Heart right ventricle (tissue), 16 donors: ENCODE measurements at regions not wholly inside any gene's neighbourhood (a gene's known extent, or its start where the extent isn't known, plus 50 kb on each side); places are given as distances from the start of the nearest gene placed in this dataset.
"Not testable (repeated sequence)": the region's sequence is repeated elsewhere in the genome, so short reads cannot be mapped to it uniquely, and the experiment has no call there.

ENCODE experiments used
- ATAC-seq, 8 donors: fragments of 200-7000 bp; cut with Tn5 transposase; one replicate each; pipeline ENCODE4 v1.9.1; 2020; ENCODE audit warnings: mild to moderate bottlenecking in 8 of 8, moderate library complexity in 8 of 8, moderate number of reproducible peaks in 1 of 8
- DNase-seq, 2 donors: peaks; one replicate each; pipeline ENCODE4 v3.0.0-alpha.2; 2020
- H3K27ac ChIP-seq, 10 donors: fragments of 200-600 bp; sonication (generic) in 2 of 10; one replicate each; pipeline versions ENCODE4 v1.5.0 to v1.8.0; 2020 to 2022; ENCODE audit warnings: mild to moderate bottlenecking in 3 of 10
- H3K27me3 ChIP-seq, 7 donors: fragments of 200-600 bp; one replicate each; pipeline ENCODE4 v1.8.0; 2021 to 2022; ENCODE audit warnings: mild to moderate bottlenecking in 2 of 7
- H3K36me3 ChIP-seq, 9 donors: fragments of 200-600 bp; sonication (generic) in 1 of 9; one replicate each; pipeline versions ENCODE4 v1.5.0 to v1.8.0; 2020 to 2022; ENCODE audit warnings: mild to moderate bottlenecking in 2 of 9
- H3K4me1 ChIP-seq, 9 donors: fragments of 200-600 bp; sonication (generic) in 1 of 9; one replicate each; pipeline versions ENCODE4 v1.5.0 to v1.8.0; 2020 to 2022; ENCODE audit warnings: mild to moderate bottlenecking in 4 of 9
- H3K4me3 ChIP-seq, 10 donors: fragments of 200-600 bp; sonication (generic) in 2 of 10; one replicate each; pipeline versions ENCODE4 v1.5.0 to v1.8.0; 2020 to 2022; ENCODE audit warnings: mild to moderate bottlenecking in 7 of 10, moderate library complexity in 2 of 10
- H3K9me3 ChIP-seq, 11 donors: fragments of 200-600 bp in 10 of 11; sonication (generic) in 2 of 11; one replicate each; pipeline versions ENCODE4 v1.5.0 to v1.8.0; 2013 to 2022; ENCODE audit warnings: mild to moderate bottlenecking in 2 of 11, control low read depth in 1 of 11, moderate library complexity in 1 of 11
- WGBS, 2 donors: extraction: QIAGEN DNeasy Blood & Tissue Kit; methylation state at CpG; one replicate each; pipeline ENCODE4 v1.1.7; 2013; ENCODE audit warnings: inconsistent platforms in 1 of 2; 5-methylcytosine and 5-hydroxymethylcytosine counted together
- intact Hi-C, 10 donors: fragments of 100-400 bp; cut with DNase I; formaldehyde crosslinking; loops; one replicate each; pipeline versions ENCODE4 v1.11.1 to v1.14.2; 2022
- TF ChIP-seq, protein P1 (sequence below), 9 donors: fragments of 200-600 bp; sonication (generic) in 2 of 9; IDR thresholded peaks; one replicate each; pipeline versions ENCODE4 v1.5.0 to v1.8.0; 2021 to 2022; ENCODE audit warnings: antibody characterized with exemption in 9 of 9, mild to moderate bottlenecking in 5 of 9, moderate library complexity in 1 of 9
- donor health status: Arrhythmogenic right ventricular cardiomyopathy.
- donor health status: ischemic (EF 13 %, LVEDD 7.1; RV severe dilation, severe dysfunction).
- donor health status: healthy with polysubstance abuse.
- donor health status: DM: no; HTN: yes; CAD: no.
- donor health status: DM: no; HTN: no; CAD: no.
- donor health status: ischemic (EF 25% LVEDD 6.9; RV normal size, moderate dysfunction).
- donor health status: ischemic (EF 25% LVEDD 5.7; RV mildly dilated, moderate dysfunction).
- donor health status: healthy.
- donor health status: DM: yes; HTN: yes; CAD: no.
- donor health status: Ischemic cardiomyopathy.
- donor health status: ischemic (EF 35%, LVEDD 5.7; RV mildly dilated, moderate dysfunction).
- donor health status: nonischemic (EF 11% LVEDD 7.7; RV severe dilation, severe dysfunction).
- donor health status: DM: yes; HTN: yes; CAD: no.
- donor health status: PGD.
- donor health status: ischemic (EF 29% LVEDD 5.4; RV normal size, mild dysfunction).
- donor health status: nonischemic (EF 23%, LVEDD 6.1; RV moderate dilation, normal function).

DNA sequence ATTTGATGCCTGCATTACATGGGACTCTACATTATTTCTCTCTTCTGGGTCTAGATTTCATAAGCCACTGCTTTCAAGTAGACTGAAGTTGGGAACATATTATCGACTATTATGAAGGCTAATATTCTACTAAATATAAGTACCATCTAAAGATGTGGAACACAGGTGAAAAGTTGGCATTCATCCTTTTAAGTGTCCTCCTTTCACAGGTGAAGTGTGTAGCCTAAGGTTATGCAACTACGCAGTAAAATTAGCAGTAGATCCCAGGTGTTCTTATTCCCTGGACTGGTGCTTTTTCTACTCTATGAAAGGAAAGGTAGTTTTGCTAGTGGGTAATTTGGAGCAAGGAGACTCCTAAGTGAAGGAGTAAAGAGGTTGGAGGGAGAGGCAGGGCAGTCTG, 88.2 kb upstream of the DPP10 start:
- H3K36me3 ChIP-seq = no peaks in the 10 kb centered on the region
- H3K4me3 ChIP-seq = no peak overlapping the region
- DNase-seq (no peak), ATAC-seq (no peak)
- TF ChIP-seq, protein P1, sequence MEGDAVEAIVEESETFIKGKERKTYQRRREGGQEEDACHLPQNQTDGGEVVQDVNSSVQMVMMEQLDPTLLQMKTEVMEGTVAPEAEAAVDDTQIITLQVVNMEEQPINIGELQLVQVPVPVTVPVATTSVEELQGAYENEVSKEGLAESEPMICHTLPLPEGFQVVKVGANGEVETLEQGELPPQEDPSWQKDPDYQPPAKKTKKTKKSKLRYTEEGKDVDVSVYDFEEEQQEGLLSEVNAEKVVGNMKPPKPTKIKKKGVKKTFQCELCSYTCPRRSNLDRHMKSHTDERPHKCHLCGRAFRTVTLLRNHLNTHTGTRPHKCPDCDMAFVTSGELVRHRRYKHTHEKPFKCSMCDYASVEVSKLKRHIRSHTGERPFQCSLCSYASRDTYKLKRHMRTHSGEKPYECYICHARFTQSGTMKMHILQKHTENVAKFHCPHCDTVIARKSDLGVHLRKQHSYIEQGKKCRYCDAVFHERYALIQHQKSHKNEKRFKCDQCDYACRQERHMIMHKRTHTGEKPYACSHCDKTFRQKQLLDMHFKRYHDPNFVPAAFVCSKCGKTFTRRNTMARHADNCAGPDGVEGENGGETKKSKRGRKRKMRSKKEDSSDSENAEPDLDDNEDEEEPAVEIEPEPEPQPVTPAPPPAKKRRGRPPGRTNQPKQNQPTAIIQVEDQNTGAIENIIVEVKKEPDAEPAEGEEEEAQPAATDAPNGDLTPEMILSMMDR (IDR thresholded peaks at IDR 0.05) = no peak
- H3K27me3 ChIP-seq = peaks cover 0 to 2% (median 0%) of the 10 kb centered on the region in 7 donors
- H3K27ac ChIP-seq = no peak overlapping the region
- H3K9me3 ChIP-seq = peaks cover 0 to 6% (median 0%) of the 10 kb centered on the region in 11 donors
- intact Hi-C loops = no loop called here
- 93 to 97% methylated on average over 2 of the region's 2 CpGs for whole genome bisulfite sequencing, 2 donors
- H3K4me1 ChIP-seq = no peaks in the 10 kb centered on the region

DNA sequence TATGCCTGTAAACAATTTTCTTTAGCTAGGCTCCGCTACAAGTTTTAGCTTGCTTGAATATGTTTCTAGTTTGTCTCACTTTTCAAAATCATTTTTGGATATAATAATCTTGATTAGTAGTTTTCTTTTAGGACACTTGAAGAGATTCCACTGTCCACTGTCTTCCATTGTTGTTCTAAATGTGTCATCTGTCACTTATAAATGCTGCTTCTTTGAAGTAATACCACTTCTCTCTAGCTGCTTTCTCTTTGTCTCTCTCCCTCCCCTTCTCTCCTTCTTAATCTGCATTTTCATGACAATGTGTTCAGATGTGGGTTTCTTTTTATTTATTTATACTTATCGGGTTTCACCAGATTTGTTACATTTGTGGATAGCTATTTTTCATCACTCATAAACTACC, 73.7 kb upstream of the DPP10 start:
- no peaks in the 10 kb centered on the region for H3K27me3 ChIP-seq
- 69 to 98% methylated on average over 2 of the region's 2 CpGs for WGBS, 2 donors
- no peak overlapping the region for H3K27ac ChIP-seq
- TF ChIP-seq, protein P1 (IDR thresholded peaks at IDR 0.05) = no peak
- peaks cover 0 to 46% (median 21%) of the 10 kb centered on the region in 11 donors for H3K9me3 ChIP-seq
- ATAC-seq (no peak), DNase-seq (no peak)
- no peaks in the 10 kb centered on the region for H3K4me1 ChIP-seq
- H3K4me3 ChIP-seq = no peak overlapping the region
- no peaks in the 10 kb centered on the region for H3K36me3 ChIP-seq
- intact Hi-C loops = no loop called here

DNA sequence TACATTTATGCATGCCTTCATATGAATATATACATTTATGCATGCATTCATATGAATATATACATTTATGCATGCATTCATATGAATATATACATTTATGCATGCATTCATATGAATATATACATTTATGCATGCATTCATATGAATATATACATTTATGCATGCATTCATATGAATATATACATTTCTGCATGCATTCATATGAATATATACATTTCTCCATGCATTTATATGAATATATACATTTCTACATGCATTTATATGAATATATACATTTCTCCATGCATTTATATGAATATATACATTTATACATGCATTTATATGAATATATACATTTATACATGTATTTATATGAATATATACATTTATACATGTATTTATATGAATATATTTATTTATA, 70.7 kb upstream of the DPP10 start:
- H3K36me3 ChIP-seq, ATAC-seq, H3K27me3 ChIP-seq, DNase-seq, H3K4me3 ChIP-seq, intact Hi-C loops, H3K27ac ChIP-seq, H3K4me1 ChIP-seq: not testable (repeated sequence)
- peaks cover 0 to 46% (median 21%) of the 10 kb centered on the region in 11 donors for H3K9me3 ChIP-seq

DNA sequence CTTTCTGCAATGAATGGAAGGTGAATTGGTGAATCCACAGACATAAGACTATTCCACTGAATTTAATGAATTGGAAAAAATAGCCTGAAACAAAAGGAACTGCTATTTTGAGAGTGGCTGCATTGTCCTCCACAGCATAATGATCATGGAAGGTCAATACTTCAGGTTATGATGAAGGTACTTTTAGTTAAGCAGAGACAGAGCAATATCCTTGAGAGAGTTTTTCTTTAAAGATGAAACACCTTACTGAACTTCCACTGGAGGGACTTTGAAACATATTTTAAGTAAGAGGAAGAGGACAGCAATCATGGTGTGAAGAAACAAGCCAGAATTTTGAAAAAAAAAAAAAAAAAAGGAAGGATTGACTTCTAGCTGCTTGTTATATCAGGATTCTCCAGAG, 68.8 kb upstream of the DPP10 start:
- Histone ChIP-seq H3K4me1 (no peaks in the 10 kb centered on the region), H3K9me3 (peaks cover 0 to 28% (median 15%) of the 10 kb centered on the region in 11 donors), H3K27ac (no peak overlapping the region), H3K36me3 (no peaks in the 10 kb centered on the region), H3K4me3 (no peak overlapping the region), H3K27me3 (no peaks in the 10 kb centered on the region)
- ATAC-seq (no peak), DNase-seq (no peak)
- TF ChIP-seq, protein P1 (IDR thresholded peaks at IDR 0.05) = no peak
- intact Hi-C loops = no loop called here

DNA sequence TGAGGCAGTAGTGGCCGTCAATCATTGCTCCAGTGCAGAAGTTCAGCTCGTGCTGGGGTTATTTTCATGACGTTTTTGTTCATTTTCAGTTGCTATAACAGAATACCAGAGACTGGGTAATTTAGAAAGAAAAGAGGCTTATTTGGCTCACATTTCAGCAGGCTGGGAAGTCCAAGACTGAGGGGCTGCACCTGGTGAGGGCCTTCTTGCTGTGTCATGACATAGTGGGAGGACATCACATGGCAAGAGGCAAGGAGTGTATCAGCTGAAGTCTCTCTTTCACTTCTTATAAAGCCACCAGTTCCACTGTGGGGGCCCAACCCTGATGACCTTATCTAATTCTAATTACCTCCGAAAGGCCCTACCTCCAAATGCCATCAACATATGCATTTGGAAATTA, 58.0 kb upstream of the DPP10 start:
- no peaks in the 10 kb centered on the region for H3K36me3 ChIP-seq
- H3K27me3 ChIP-seq = no peaks in the 10 kb centered on the region
- H3K4me1 ChIP-seq = no peaks in the 10 kb centered on the region
- intact Hi-C loops = no loop called here
- no peak overlapping the region for H3K27ac ChIP-seq
- H3K9me3 ChIP-seq = peaks cover 0 to 10% (median 0%) of the 10 kb centered on the region in 11 donors
- ATAC-seq = no peak
- DNase-seq = no peak
- WGBS, 2 donors = 68 to 72% methylated on average over 4 of the region's 4 CpGs
- TF ChIP-seq, protein P1 (IDR thresholded peaks at IDR 0.05) = no peak
- H3K4me3 ChIP-seq = no peak overlapping the region
